ENCODE measurements at regions not wholly inside any gene's neighbourhood (a gene's known extent, or its start where the extent isn't known, plus 50 kb on each side); places are given as distances from the start of the nearest gene placed in this dataset.

GRCh38 chr6:129911732-129912131 lies 50.6 kb upstream of the TMEM244 start:
- DNase-seq = no peak

Data from T1000 (cell line).